ENCODE measurements at regions not wholly inside any gene's neighbourhood (a gene's known extent, or its start where the extent isn't known, plus 50 kb on each side); places are given as distances from the start of the nearest gene placed in this dataset.
"Not testable (repeated sequence)": the region's sequence is repeated elsewhere in the genome, so short reads cannot be mapped to it uniquely, and the experiment has no call there.

DNA sequence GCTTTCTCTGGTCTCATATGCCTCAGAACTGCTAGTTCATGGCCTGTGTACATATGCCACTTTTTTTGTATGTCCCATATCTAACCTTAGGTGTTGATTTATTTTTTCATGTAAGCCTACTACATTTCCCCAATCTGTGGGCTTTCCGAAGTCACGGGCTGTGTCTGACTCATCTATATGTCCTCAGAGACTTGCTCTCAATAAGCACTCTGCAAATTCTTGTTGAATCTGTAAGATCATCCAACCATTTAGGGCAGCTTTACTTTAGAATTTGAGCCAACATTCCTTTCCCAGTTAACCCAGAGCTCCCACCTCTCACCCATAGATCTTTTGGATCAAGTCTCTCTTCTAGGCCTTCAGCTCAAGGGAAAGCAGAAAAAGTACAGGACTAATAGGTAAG is 263.4 kb downstream of the SEC61B start:
- no peak for DNase-seq (ENCODE audit: low read depth)

DNA sequence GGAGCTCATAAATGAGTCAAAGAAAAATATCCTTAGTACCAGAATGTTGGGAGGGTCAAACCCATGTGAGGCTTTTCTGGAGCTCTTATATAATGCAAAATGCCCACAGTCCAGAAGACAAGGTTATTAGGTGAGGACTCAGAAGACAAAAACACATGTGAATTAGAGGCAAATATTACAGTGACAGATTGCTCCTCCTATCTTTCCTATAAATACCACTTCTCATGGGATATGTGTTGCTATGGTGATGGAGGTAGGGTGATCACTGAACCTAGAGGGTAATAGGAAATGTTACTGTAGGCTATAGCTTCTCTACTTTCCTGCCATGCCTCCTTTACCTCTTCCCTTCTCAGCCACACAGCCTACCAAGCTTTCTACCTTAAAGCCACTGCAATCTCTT is 264.6 kb downstream of the SEC61B start:
- DNase-seq (ENCODE audit: low read depth): no peak

- DNase-seq (ENCODE audit: low read depth): no peak
Measured at GRCh38 chr9:99488131-99489059, 266.3 kb downstream of the SEC61B start.

DNA sequence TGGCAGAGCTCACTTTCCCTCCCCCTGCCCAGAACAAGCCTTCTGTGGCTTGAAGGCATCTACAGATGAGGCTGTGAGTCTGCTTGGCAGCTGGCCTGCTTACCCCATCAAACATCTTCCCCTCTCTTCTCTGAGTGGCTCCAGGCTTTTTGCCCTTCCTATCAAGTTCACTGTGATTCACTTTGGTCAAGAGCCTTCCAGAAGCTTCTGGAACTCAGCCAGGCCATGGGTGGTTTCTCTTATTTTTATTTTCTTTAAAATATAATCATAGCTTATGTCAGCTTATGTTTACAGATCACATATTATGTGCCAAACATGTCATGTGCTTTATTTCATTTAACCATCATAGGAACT is 267.0 kb downstream of the SEC61B start:
- no peak for DNase-seq (ENCODE audit: low read depth)

GRCh38 chr9:99490729-99491128 is 268.6 kb downstream of the SEC61B start:
- DNase-seq (ENCODE audit: low read depth): no peak

DNA sequence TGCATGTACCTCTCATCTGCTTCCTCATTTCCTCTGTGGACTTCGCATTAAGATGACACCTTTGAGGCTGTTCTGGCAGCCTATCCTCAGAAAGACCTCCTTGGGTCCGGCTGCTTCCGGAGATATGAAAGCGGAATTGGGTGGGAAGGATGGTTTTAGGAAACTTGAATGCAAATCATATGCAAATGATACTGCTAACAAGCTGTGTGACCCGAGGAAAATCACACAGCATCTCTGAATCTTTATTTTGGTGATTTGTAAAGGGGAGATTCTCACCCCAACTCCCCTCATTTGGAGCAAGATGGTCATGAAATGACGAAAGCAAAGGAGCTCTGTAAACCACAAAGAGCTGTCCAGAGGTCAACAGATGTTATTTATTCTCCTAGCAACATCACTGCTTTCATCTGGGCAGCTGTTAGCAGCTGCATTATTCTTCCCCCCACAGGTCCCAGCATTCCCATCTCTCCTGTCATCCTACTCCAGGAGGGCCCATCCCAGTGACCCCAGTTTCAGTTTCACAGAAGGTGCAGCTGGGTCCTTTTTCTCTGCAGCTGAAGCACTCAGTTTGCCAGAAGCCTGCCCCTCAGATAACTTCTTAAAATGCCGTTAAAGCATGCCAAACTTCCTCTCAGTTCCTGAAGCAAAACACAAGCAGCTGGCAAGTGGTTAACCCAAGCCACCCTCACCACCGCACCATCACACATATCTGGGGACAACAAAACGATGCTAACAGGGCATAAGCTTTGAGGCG is 269.5 kb downstream of the SEC61B start:
- no peak for DNase-seq (ENCODE audit: low read depth)

GRCh38 chr9:99497641-99498040 is 275.6 kb downstream of the SEC61B start:
- no peak for DNase-seq (ENCODE audit: low read depth)

DNA sequence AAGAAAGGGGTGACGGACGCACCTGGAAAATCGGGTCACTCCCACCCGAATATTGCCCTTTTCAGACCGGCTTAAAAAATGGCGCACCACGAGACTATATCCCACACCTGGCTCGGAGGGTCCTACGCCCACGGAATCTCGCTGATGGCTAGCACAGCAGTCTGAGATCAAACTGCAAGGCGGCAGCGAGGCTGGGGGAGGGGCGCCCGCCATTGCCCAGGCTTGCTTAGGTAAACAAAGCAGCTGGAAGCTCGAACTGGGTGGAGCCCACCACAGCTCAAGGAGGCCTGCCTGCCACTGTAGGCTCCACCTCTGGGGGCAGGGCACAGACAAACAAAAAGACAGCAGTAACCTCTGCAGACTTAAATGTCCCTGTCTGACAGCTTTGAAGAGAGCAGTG is 276.9 kb downstream of the SEC61B start:
- DNase-seq (ENCODE audit: low read depth): not testable (repeated sequence)

DNA sequence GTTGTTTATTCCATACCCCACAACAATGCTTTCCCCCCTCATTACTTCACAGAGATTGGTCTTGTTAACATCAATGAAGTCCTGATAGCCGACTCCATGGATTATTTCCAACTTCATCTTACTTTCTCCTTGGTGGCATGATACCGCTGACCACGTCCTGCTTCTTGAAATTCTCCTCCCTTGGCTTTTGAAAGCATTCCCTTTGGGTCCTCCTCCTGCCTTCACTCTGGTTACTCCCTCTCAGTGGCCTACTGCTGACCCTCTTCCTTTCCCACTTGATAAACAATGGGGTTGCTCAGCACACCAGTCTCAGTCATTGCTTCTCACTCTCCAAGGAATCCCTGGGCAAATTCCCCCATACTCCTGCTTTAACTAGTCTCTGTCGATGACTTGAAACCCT is 283.9 kb downstream of the SEC61B start:
- DNase-seq (ENCODE audit: low read depth): no peak

DNA sequence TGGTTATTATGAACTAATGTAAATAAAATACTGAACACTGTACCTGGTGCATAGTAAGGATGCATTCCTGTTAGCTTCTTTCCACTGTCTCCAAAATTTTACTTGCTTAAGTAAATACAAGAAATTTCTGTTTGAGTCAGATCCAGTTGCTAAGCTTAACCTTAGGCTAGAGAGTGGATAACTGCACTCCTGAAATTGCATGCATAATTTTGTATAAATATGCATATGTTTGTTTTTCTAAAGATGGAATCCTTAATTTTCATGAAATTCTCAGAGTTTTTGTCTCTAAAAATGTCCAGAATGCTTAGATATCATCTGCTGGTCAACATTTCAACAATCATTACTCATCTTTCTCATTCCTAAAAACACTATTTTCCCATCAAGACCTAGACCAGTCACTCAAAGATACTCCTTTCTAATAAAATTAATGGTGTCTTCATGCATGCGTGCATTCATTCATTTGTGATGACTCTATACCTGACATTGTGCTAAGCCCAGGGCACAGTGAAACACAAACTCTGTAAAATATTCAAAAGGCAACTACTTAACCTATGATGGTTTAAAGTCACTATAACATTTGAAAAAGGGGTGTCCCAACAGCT is 284.8 kb downstream of the SEC61B start:
- no peak for DNase-seq (ENCODE audit: low read depth)

GRCh38 chr9:99509065-99509745 is 287.1 kb downstream of the SEC61B start:
- DNase-seq (ENCODE audit: low read depth): no peak

DNA sequence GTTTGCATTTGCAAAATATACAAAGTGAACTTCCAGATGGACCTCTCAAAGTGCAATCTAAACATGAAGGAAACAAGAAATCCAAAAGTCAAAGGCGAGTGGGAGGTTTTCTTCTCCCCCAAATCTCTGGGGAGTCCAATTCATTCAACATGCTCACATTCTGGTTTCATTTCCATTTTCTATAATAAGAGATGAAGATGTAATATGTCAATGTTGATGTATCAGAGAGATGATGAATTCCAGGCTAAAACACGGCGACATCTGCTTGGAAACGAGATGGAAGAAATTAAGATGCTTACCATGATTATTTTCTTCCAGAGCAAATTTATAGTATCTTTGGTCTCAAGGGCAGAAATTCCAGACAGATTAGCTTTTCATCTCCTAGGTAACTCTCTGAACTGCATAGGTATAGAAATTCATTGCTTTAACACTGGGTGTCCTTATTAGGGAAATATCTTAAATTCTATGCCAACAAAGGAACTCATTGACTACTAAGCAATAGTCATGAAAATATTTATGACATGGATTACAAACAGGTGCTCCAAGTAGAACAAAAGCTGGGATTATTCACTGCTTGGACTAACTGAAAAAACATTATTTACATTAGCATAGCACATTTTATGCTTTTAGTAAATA is 287.9 kb downstream of the SEC61B start:
- no peak for DNase-seq (ENCODE audit: low read depth)

GRCh38 chr9:99511723-99512122 is 289.6 kb downstream of the SEC61B start:
- DNase-seq (ENCODE audit: low read depth): no peak

DNA sequence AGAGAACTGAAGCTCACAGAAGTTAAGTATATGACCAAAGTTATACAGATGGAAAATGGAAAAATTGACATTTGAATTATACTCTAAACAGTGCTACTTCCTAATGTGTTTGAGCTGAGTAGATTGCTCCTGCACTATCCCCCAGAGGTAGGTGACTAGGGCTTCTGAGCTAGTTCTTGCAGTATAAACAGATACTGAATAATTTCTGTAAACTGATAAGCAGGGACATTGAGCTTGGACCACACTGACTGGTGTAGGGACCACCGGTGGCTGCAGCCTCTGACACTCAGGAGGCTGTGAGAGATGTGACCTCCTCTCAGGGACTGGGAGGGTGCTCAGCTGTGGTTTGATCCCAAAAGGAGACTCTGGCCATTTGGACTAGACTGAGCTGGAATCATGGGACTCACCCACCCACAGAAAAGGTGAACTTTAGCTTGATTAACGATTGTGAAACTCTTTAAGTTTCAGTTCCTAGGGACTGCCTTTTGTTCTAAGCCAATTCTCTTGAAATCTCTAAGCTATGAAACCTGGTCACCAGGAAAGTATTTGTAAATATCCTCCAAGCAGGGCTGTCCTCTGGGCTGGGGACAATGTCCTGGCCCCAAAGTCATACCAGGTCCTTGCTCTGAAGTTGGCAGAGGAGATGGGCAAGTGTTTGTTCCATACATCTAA is 291.5 kb downstream of the SEC61B start:
- DNase-seq (ENCODE audit: low read depth): no peak

- no peak for DNase-seq (ENCODE audit: low read depth)
Measured at GRCh38 chr9:99515093-99515492, 293.0 kb downstream of the SEC61B start.

DNA sequence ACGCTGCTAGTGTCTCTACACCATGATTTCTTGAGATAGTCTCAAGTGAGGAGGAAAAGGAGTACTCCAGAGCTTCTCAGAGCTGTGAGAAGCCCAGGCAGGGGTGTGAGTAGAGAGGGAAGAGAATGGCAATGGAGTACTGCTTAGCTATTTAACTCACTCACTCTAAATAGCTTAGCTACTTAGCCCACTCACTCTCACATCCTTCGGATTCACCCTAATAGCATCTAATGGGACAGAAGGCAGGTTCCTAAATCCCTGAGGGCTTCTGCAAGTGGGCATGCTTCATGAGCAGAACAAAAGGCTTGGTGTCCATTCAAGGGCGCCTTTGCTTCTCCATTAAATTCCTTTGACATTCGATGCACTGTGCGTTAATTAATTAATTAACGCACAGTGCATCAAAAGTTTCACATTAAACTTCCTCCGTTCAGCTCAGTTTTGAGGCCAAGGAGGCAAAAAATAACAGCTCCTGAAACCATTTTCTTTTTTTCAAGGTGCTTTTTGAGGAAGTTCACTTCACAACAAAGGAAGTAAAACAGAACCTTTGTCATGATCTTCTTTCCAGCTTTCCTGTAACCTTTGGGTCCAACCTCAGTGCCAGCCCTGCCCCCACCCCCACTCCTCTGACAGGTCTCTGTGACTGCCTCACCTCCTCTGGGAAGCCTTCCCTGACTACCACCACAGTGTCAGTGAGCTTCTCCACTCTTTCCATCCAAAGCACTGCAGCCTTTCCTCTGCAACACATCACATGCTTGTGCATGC is 294.0 kb downstream of the SEC61B start:
- no peak for DNase-seq (ENCODE audit: low read depth)

DNA sequence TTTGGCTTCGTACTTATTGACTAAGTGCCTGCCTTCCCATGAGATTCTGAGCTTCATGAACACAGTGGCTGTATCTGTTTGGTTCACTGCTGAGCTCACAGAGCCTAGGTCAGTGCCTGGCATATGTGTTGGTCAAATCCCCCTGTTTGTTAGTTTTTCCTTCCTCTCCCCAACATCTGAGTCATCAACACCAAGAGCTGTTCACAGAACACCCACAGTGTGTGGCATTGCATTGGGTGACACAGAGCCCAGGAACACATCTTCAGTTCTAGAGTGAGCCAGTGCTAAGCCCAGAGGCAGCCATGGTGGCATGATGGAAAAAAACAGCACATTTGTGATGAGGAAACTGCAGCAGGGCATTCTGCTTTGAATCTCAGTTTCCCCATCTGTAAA is 294.6 kb downstream of the SEC61B start:
- no peak for DNase-seq (ENCODE audit: low read depth)

DNA sequence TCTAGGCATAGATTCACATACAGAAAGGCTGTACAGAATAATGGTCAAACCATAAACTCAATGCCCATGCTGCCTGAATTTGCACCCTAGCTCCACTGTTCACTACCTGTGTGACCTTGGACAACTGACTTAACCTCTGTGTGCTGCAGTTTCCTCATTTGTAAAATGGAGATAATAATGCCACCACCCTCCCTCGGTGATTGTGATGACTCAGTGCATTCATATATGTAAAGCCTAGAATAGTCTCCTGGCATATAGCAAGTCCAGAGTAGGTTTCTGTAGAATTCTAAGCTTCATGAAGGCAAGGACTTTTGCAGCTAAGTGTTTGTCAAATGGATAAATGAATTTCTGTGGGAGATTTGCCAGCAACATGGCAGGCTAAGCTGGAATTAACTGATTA is 297.8 kb upstream of the NR4A3 start:
- DNase-seq (ENCODE audit: low read depth): no peak

- DNase-seq (ENCODE audit: low read depth): no peak
Measured at GRCh38 chr9:99531313-99531712, 290.4 kb upstream of the NR4A3 start.

- no peak for DNase-seq (ENCODE audit: low read depth)
Measured at GRCh38 chr9:99533421-99533820, 288.3 kb upstream of the NR4A3 start.

- DNase-seq (ENCODE audit: low read depth): no peak
Measured at GRCh38 chr9:99537996-99538395, 283.7 kb upstream of the NR4A3 start.
